WTC11 (cell line): ENCODE measurements at regions not wholly inside any gene's neighbourhood (a gene's known extent, or its start where the extent isn't known, plus 50 kb on each side); places are given as distances from the start of the nearest gene placed in this dataset.

Experiments
- ATAC-seq: fragments of 200-7000 bp; cut with Tn5 transposase; 2 replicates; pipeline ENCODE4 v1.10.0; 2021; ENCODE audit warnings: mild to moderate bottlenecking, moderate library complexity
- CTCF ChIA-PET: fragments of 300-600 bp; sonication (Branson Sonifier 250); formaldehyde crosslinking; loops from one replicate; lab custom pipeline; 2021; ENCODE audit warnings: antibody characterized with exemption; lab: Charles Lee
- POLR2A ChIA-PET: fragments of 350-600 bp; sonication (Branson Sonifier 250); formaldehyde crosslinking; loops from one replicate; lab custom pipeline; 2021; ENCODE audit warnings: antibody characterized with exemption; lab: Charles Lee
- DNase-seq: peaks from one replicate; pipeline ENCODE4 v3.0.0; 2021; ENCODE audit warnings: low spot score
- H3K27ac Mint-ChIP-seq: 2 replicates; pipeline ENCODE4 v1.8.0; 2021; ENCODE audit warnings: mixed read lengths
- H3K27me3 Mint-ChIP-seq: 2 replicates; pipeline ENCODE4 v1.8.0; 2021; ENCODE audit warnings: low read depth, mild to moderate bottlenecking, moderate library complexity, mixed read lengths
- H3K36me3 Mint-ChIP-seq: 2 replicates; pipeline ENCODE4 v1.8.0; 2021; ENCODE audit warnings: mixed read lengths
- H3K4me1 Mint-ChIP-seq: 2 replicates; pipeline ENCODE4 v1.8.0; 2022; ENCODE audit warnings: mixed read lengths
- H3K4me3 Mint-ChIP-seq: 2 replicates; pipeline ENCODE4 v1.8.0; 2021; ENCODE audit warnings: mild to moderate bottlenecking, moderate library complexity, mixed read lengths
- H3K9me3 Mint-ChIP-seq: 2 replicates; pipeline ENCODE4 v1.8.0; 2021; ENCODE audit warnings: mixed read lengths
- AR ChIP-seq: fragments of 250-450 bp; sonication (Bioruptor Pico); IDR thresholded peaks from 2 replicates; pipeline ENCODE4 v1.9.0; 2021; ENCODE audit warnings: mild to moderate bottlenecking
- ARID4B ChIP-seq: sonication (generic); formaldehyde crosslinking; IDR thresholded peaks from 2 replicates; pipeline ENCODE4 v1.8.0; 2023; ENCODE audit warnings: missing genetic modification reagents, mild to moderate bottlenecking, borderline replicate concordance
- ATF3 ChIP-seq: sonication (generic); formaldehyde crosslinking; conservative IDR thresholded peaks from 2 replicates; pipeline ENCODE4 v1.8.1; 2022; ENCODE audit warnings: mild to moderate bottlenecking, missing genetic modification reagents
- CREB1 ChIP-seq: sonication (generic); formaldehyde crosslinking; IDR thresholded peaks from 2 replicates; pipeline ENCODE4 v1.8.0; 2023; ENCODE audit warnings: mild to moderate bottlenecking, missing genetic modification reagents
- ETV6 ChIP-seq: sonication (generic); formaldehyde crosslinking; IDR thresholded peaks from 2 replicates; pipeline ENCODE4 v1.8.1; 2022; ENCODE audit warnings: mild to moderate bottlenecking, missing genetic modification reagents
- FOXJ3 ChIP-seq: sonication (generic); formaldehyde crosslinking; IDR thresholded peaks from 2 replicates; pipeline ENCODE4 v1.9.0; 2021; ENCODE audit warnings: missing genetic modification reagents, mild to moderate bottlenecking, borderline replicate concordance
- GABPB1 ChIP-seq: sonication (generic); formaldehyde crosslinking; IDR thresholded peaks from 2 replicates; pipeline ENCODE4 v1.8.1; 2023; ENCODE audit warnings: mild to moderate bottlenecking, missing genetic modification reagents
- GTF2I ChIP-seq: fragments of 250-450 bp; sonication (Bioruptor Pico); conservative IDR thresholded peaks from 2 replicates; pipeline ENCODE4 v1.4.0; 2021; ENCODE audit warnings: mild to moderate bottlenecking
- OVOL2 ChIP-seq: fragments of 250-450 bp; sonication (Bioruptor Pico); IDR thresholded peaks from 2 replicates; pipeline ENCODE4 v1.9.0; 2021; ENCODE audit warnings: mild to moderate bottlenecking, borderline replicate concordance
- PRRX2 ChIP-seq: fragments of 250-450 bp; sonication (Bioruptor Pico); IDR thresholded peaks from 2 replicates; pipeline ENCODE4 v1.8.0; 2021; ENCODE audit warnings: mild to moderate bottlenecking
- RORB ChIP-seq: fragments of 250-450 bp; sonication (Bioruptor Pico); IDR thresholded peaks from 2 replicates; pipeline ENCODE4 v1.9.0; 2021; ENCODE audit warnings: mild to moderate bottlenecking
- ZNF512 ChIP-seq: sonication (generic); formaldehyde crosslinking; IDR thresholded peaks from 2 replicates; pipeline ENCODE4 v1.8.1; 2022; ENCODE audit warnings: missing genetic modification reagents, borderline replicate concordance
- TF ChIP-seq, protein P1 (sequence below): sonication (generic); formaldehyde crosslinking; IDR thresholded peaks from 2 replicates; pipeline ENCODE4 v1.8.0; 2022; ENCODE audit warnings: mild to moderate bottlenecking, missing genetic modification reagents
- TF ChIP-seq, protein P2 (sequence below): sonication (generic); formaldehyde crosslinking; IDR thresholded peaks from 2 replicates; pipeline ENCODE4 v1.8.0; 2022; ENCODE audit warnings: missing genetic modification reagents

DNA sequence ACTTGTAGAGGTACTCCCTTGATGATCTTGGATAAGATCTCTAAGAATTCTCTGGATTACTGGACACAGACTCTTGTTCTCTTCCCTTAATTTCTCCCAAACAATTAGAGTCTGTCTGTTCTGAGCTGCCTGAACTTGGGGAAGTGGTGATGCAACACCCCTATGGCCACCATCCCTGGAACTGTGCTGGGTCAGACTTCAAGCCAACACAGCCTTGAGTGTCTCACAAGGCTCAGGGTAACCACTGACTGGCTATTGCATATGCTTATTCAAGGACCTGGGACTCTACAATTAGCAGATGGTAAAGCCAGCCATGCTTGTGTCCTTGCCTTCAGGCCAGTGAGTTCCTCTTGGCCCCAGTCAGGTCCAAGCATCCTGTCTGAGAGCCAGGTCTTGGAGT is 504.5 kb downstream of the MAN2A1 start:
- Mint-ChIP-seq H3K27ac (no peak overlapping the region), H3K4me3 (no peak overlapping the region), H3K4me1 (no peaks in the 10 kb centered on the region), H3K36me3 (no peaks in the 10 kb centered on the region)
- POLR2A ChIA-PET: no interaction called here
- CTCF ChIA-PET: no interaction called here
- TF ChIP-seq, protein P1, sequence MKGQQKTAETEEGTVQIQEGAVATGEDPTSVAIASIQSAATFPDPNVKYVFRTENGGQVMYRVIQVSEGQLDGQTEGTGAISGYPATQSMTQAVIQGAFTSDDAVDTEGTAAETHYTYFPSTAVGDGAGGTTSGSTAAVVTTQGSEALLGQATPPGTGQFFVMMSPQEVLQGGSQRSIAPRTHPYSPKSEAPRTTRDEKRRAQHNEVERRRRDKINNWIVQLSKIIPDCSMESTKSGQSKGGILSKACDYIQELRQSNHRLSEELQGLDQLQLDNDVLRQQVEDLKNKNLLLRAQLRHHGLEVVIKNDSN (CRISPR knock-in tag): no peak
- TF ChIP-seq GTF2I (CRISPR knock-in tag): no peak
- TF ChIP-seq, all 79 proteins: peak for 0
- H3K27me3 Mint-ChIP-seq: no peaks in the 10 kb centered on the region
- peaks cover 2% of the 10 kb centered on the region; the same call in 1 of the 2 replicates for H3K9me3 Mint-ChIP-seq
- DNase-seq (no peak), ATAC-seq (no peak)

DNA sequence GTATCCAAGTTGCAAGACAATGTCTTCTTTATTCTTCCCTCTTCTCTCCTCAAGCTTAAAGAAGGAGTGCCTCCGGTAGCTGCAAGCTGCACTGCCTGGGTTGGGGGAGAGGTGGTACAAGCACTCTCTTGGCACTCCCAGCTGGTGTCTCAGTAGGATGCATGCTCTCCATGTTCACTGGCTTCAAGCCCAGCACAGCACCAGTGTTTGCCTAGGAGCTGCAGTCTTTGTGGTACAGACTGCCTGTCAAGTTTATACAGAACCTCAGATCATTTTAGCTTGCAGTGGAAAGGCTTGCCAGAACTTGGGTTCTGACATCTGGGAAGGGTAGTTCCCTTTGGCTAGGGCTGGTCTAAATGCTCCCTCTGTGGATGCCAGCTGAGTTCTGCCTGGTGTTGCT is 505.6 kb downstream of the MAN2A1 start:
- CTCF ChIA-PET: no interaction called here
- Mint-ChIP-seq H3K27ac (no peak overlapping the region), H3K9me3 (peaks cover 7% of the 10 kb centered on the region), H3K27me3 (no peaks in the 10 kb centered on the region), H3K36me3 (no peaks in the 10 kb centered on the region), H3K4me3 (no peak overlapping the region), H3K4me1 (no peaks in the 10 kb centered on the region)
- POLR2A ChIA-PET: no interaction called here
- TF ChIP-seq ARID4B (no peak), RORB (CRISPR knock-in tag) (no peak), ETV6 (CRISPR knock-in tag) (no peak)
- DNase-seq (no peak), ATAC-seq (no peak)

DNA sequence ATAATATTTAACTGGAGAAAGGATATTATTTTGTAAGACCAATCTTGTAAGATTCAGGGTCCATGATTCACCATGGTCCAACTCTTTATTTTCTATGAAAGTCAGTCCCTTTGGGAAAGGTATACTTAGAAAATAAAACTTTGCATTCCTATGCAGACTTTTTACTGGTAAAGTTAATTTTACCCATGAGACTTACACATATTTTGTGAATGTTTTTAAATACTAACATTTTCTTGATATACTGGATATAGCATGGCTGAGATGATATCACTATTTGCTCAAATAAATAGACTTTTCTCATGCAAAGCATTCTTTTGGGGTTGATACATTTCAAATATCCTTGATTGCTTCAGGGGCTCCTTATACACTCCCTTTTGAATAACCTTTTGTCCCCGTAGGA is 512.1 kb downstream of the MAN2A1 start:
- Mint-ChIP-seq H3K27ac (no peak overlapping the region), H3K9me3 (peaks cover 23% of the 10 kb centered on the region), H3K36me3 (no peaks in the 10 kb centered on the region), H3K4me1 (no peaks in the 10 kb centered on the region)
- CTCF ChIA-PET: no interaction called here
- POLR2A ChIA-PET: no interaction called here
- no peak for TF ChIP-seq PRRX2 (CRISPR knock-in tag)
- TF ChIP-seq, all 79 proteins: peak for 0
- Mint-ChIP-seq H3K4me3 (no peak overlapping the region), H3K27me3 (no peaks in the 10 kb centered on the region)
- ATAC-seq (no peak), DNase-seq (no peak)

GRCh38 chr5:110203661-110204060 is 513.9 kb downstream of the MAN2A1 start:
- TF ChIP-seq CREB1: no peak
- no peak for TF ChIP-seq FOXJ3 (CRISPR knock-in tag)
- TF ChIP-seq, protein P2, sequence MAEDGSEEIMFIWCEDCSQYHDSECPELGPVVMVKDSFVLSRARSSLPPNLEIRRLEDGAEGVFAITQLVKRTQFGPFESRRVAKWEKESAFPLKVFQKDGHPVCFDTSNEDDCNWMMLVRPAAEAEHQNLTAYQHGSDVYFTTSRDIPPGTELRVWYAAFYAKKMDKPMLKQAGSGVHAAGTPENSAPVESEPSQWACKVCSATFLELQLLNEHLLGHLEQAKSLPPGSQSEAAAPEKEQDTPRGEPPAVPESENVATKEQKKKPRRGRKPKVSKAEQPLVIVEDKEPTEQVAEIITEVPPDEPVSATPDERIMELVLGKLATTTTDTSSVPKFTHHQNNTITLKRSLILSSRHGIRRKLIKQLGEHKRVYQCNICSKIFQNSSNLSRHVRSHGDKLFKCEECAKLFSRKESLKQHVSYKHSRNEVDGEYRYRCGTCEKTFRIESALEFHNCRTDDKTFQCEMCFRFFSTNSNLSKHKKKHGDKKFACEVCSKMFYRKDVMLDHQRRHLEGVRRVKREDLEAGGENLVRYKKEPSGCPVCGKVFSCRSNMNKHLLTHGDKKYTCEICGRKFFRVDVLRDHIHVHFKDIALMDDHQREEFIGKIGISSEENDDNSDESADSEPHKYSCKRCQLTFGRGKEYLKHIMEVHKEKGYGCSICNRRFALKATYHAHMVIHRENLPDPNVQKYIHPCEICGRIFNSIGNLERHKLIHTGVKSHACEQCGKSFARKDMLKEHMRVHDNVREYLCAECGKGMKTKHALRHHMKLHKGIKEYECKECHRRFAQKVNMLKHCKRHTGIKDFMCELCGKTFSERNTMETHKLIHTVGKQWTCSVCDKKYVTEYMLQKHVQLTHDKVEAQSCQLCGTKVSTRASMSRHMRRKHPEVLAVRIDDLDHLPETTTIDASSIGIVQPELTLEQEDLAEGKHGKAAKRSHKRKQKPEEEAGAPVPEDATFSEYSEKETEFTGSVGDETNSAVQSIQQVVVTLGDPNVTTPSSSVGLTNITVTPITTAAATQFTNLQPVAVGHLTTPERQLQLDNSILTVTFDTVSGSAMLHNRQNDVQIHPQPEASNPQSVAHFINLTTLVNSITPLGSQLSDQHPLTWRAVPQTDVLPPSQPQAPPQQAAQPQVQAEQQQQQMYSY (CRISPR knock-in tag): no peak
- no peak for TF ChIP-seq PRRX2 (CRISPR knock-in tag)
- no peak for TF ChIP-seq ZNF512 (CRISPR knock-in tag)
- TF ChIP-seq ETV6 (CRISPR knock-in tag): no peak
- no peak for TF ChIP-seq OVOL2 (CRISPR knock-in tag)
- TF ChIP-seq AR: no peak
- no peak for TF ChIP-seq ATF3
- TF ChIP-seq RORB (CRISPR knock-in tag): no peak
- TF ChIP-seq GABPB1 (CRISPR knock-in tag): no peak
- no peak overlapping the region for H3K27ac Mint-ChIP-seq
- no peak for ATAC-seq
- DNase-seq: no peak
- ChIA-PET POLR2A (no interaction called here), CTCF (no interaction called here)
- H3K4me1 Mint-ChIP-seq: no peaks in the 10 kb centered on the region
- H3K9me3 Mint-ChIP-seq: peaks cover 42% of the 10 kb centered on the region
- peaks cover 13% of the 10 kb centered on the region; the same call in 1 of the 2 replicates for H3K36me3 Mint-ChIP-seq
- no peaks in the 10 kb centered on the region for H3K27me3 Mint-ChIP-seq
- H3K4me3 Mint-ChIP-seq: no peak overlapping the region
